ENCODE measurements at regions not wholly inside any gene's neighbourhood (a gene's known extent, or its start where the extent isn't known, plus 50 kb on each side); places are given as distances from the start of the nearest gene placed in this dataset.

- TF ChIP-seq CTCF (optimal IDR thresholded peaks at IDR 0.05 in 1 of 3, IDR thresholded peaks at IDR 0.05 in 1 of 3, conservative IDR thresholded peaks at IDR 0.05 in 1 of 3; ENCODE audit: extremely low read depth in 1 of 3, insufficient read depth in 2 of 3, low read length in 3 of 3) = no peak
- no peak for TF ChIP-seq EZH2 (IDR thresholded peaks at IDR 0.05; ENCODE audit: low read length)
These were observed 53.5 kb upstream of the SLC22A16 start for GRCh38 chr6:110529907-110530306.

Measured in keratinocyte (primary cell).